Keratinocyte (primary cell): ENCODE measurements at regions not wholly inside any gene's neighbourhood (a gene's known extent, or its start where the extent isn't known, plus 50 kb on each side); places are given as distances from the start of the nearest gene placed in this dataset.

Experiments
- DNase-seq: peaks from one replicate; pipeline ENCODE4 v3.0.0-alpha.2; 2011; ENCODE audit warnings: low read depth, missing footprints, low spot score
- FAIRE-seq: peaks from 2 replicates; lab custom pipeline; 2011; peaks lifted over from hg19 to GRCh38; lab: Jason Lieb, UNC
- H2AFZ ChIP-seq: 2 replicates; pipeline ENCODE4 v1.6.0; 2012; ENCODE audit warnings: low read length, control low read depth, inconsistent platforms; ENCODE audit not compliant: control insufficient read depth
- H3K27ac ChIP-seq: 2 replicates; pipeline ENCODE4 v1.5.1; 2011; ENCODE audit warnings: low read length; ENCODE audit not compliant: control insufficient read depth, insufficient read depth
- H3K27me3 ChIP-seq: 3 replicates; pipeline ENCODE4 v1.6.0; 2011; ENCODE audit warnings: low read length; ENCODE audit not compliant: control insufficient read depth, insufficient read depth; ENCODE audit errors: extremely low read depth
- H3K36me3 ChIP-seq, 2 experiments: 2 replicates in 1 of 2; 3 replicates in 1 of 2; pipeline ENCODE4 v1.5.1; 2011; ENCODE audit warnings: low read length in 2 of 2, mild to moderate bottlenecking in 1 of 2; ENCODE audit not compliant: control insufficient read depth in 2 of 2, insufficient read depth in 2 of 2; ENCODE audit errors: extremely low read depth in 1 of 2
- H3K4me1 ChIP-seq: 3 replicates; pipeline ENCODE4 v1.5.1; 2011; ENCODE audit warnings: low read length; ENCODE audit not compliant: control insufficient read depth, insufficient read depth; ENCODE audit errors: extremely low read depth
- H3K4me2 ChIP-seq: 3 replicates; pipeline ENCODE4 v1.6.0; 2011; ENCODE audit warnings: low read depth, low read length; ENCODE audit not compliant: control insufficient read depth, insufficient read depth; ENCODE audit errors: extremely low read depth
- H3K4me3 ChIP-seq, 3 experiments: fragments of 200-600 bp in 1 of 3; sonication (generic) in 1 of 3; 2 replicates in 2 of 3; 3 replicates in 1 of 3; pipeline ENCODE4 v1.5.1; 2011 to 2016; ENCODE audit warnings: low read length in 3 of 3, mild to moderate bottlenecking in 3 of 3, control low read depth in 2 of 3, inconsistent platforms in 1 of 3, low read depth in 1 of 3, mixed read lengths in 1 of 3, mixed run types in 1 of 3, moderate library complexity in 1 of 3; ENCODE audit not compliant: control insufficient read depth in 2 of 3, insufficient read depth in 2 of 3; ENCODE audit errors: extremely low read depth in 1 of 3
- H3K79me2 ChIP-seq: 2 replicates; pipeline ENCODE4 v1.6.0; 2012; ENCODE audit warnings: low read length; ENCODE audit not compliant: control insufficient read depth, insufficient read depth
- H3K9ac ChIP-seq: 3 replicates; pipeline ENCODE4 v1.6.0; 2011; ENCODE audit warnings: low read length; ENCODE audit not compliant: control insufficient read depth, insufficient read depth; ENCODE audit errors: extremely low read depth
- H3K9me1 ChIP-seq: 3 replicates; pipeline ENCODE4 v1.6.0; 2011; ENCODE audit warnings: low read length; ENCODE audit not compliant: control insufficient read depth, insufficient read depth; ENCODE audit errors: extremely low read depth
- H3K9me3 ChIP-seq: 2 replicates; pipeline ENCODE4 v1.5.1; 2012; ENCODE audit warnings: low read depth, low read length; ENCODE audit not compliant: control insufficient read depth
- H4K20me1 ChIP-seq: 3 replicates; pipeline ENCODE4 v1.6.0; 2011; ENCODE audit warnings: low read length; ENCODE audit not compliant: control insufficient read depth, insufficient read depth; ENCODE audit errors: extremely low read depth
- CTCF ChIP-seq, 3 experiments: IDR thresholded peaks in 1 of 3; conservative IDR thresholded peaks in 1 of 3; optimal IDR thresholded peaks in 1 of 3; 2 replicates in 2 of 3; 3 replicates in 1 of 3; pipeline versions ENCODE3 to v1.5.1; 2011; ENCODE audit warnings: low read length in 3 of 3, mild to moderate bottlenecking in 3 of 3, moderate library complexity in 2 of 3, control low read depth in 1 of 3, inconsistent platforms in 1 of 3; ENCODE audit not compliant: insufficient read depth in 2 of 3; ENCODE audit errors: extremely low read depth in 1 of 3
- EZH2 ChIP-seq: IDR thresholded peaks from one replicate; pipeline ENCODE4 v1.6.1; 2012; ENCODE audit warnings: inconsistent platforms, mild to moderate bottlenecking, low read length, moderate library complexity
- dilution Hi-C: fragments of 300-500 bp; cut with MboI; formaldehyde crosslinking; loops from one replicate; pipeline ENCODE4 v1.7.0; 2020; ENCODE audit warnings: low sequenced_read_pairs; ENCODE audit not compliant: extremely low pct_ligation_motif_present

GRCh38 chr2:192578780-192579179 is 384.0 kb upstream of the TMEFF2 start:
- no peaks in the 10 kb centered on the region for H3K4me1 ChIP-seq
- no peaks in the 10 kb centered on the region for H3K9me1 ChIP-seq
- H3K36me3 ChIP-seq = no peaks in the 10 kb centered on the region
- H3K9me3 ChIP-seq = no peaks in the 10 kb centered on the region
- DNase-seq = no peak
- dilution Hi-C loops = no loop called here
- H3K9ac ChIP-seq = no peak overlapping the region
- no peaks in the 10 kb centered on the region for H4K20me1 ChIP-seq
- no peaks in the 10 kb centered on the region for H3K79me2 ChIP-seq
- FAIRE-seq = no peak
- no peak overlapping the region for H3K4me2 ChIP-seq
- no peak overlapping the region for H3K4me3 ChIP-seq
- TF ChIP-seq EZH2 = no peak
- no peak for TF ChIP-seq CTCF (optimal IDR thresholded peaks at IDR 0.05 in 1 of 3, IDR thresholded peaks at IDR 0.05 in 1 of 3, conservative IDR thresholded peaks at IDR 0.05 in 1 of 3; ENCODE audit: extremely low read depth in 1 of 3, insufficient read depth in 2 of 3, low read length in 3 of 3)
- no peak overlapping the region for H2AFZ ChIP-seq
- no peak overlapping the region for H3K27ac ChIP-seq
- no peaks in the 10 kb centered on the region for H3K27me3 ChIP-seq

GRCh38 chr2:192577706-192578105 is 383.0 kb upstream of the TMEFF2 start:
- DNase-seq = no peak

More at GRCh38 chr2:192577706-192578105, 383.0 kb upstream of the TMEFF2 start:
- no peak for FAIRE-seq
- no peaks in the 10 kb centered on the region for H3K9me3 ChIP-seq
- dilution Hi-C loops = no loop called here
- H3K79me2 ChIP-seq = no peaks in the 10 kb centered on the region
- H3K27ac ChIP-seq = no peak overlapping the region
- H3K27me3 ChIP-seq = no peaks in the 10 kb centered on the region
- H3K4me1 ChIP-seq = no peaks in the 10 kb centered on the region
- no peaks in the 10 kb centered on the region for H3K9me1 ChIP-seq
- TF ChIP-seq CTCF (optimal IDR thresholded peaks at IDR 0.05 in 1 of 3, IDR thresholded peaks at IDR 0.05 in 1 of 3, conservative IDR thresholded peaks at IDR 0.05 in 1 of 3; ENCODE audit: extremely low read depth in 1 of 3, insufficient read depth in 2 of 3, low read length in 3 of 3) (no peak), EZH2 (no peak)
- no peak overlapping the region for H3K4me2 ChIP-seq
- no peaks in the 10 kb centered on the region for H4K20me1 ChIP-seq
- no peak overlapping the region for H3K4me3 ChIP-seq
- H3K36me3 ChIP-seq = no peaks in the 10 kb centered on the region
- H2AFZ ChIP-seq = no peak overlapping the region
- H3K9ac ChIP-seq = no peak overlapping the region
